DOHH2 (cell line): ENCODE measurements at regions not wholly inside any gene's neighbourhood (a gene's known extent, or its start where the extent isn't known, plus 50 kb on each side); places are given as distances from the start of the nearest gene placed in this dataset.

Experiments
- CTCF ChIP-seq: fragments of 200-600 bp; sonication (generic); IDR thresholded peaks from one replicate; pipeline ENCODE4 v1.5.1; 2014; ENCODE audit warnings: antibody characterized with exemption, mild to moderate bottlenecking, low read depth, low read length; ENCODE audit not compliant: poor library complexity, severe bottlenecking
- EZH2phosphoT487 ChIP-seq: fragments of 200-600 bp; sonication (generic); IDR thresholded peaks from 2 replicates; pipeline ENCODE4 v1.6.1; 2017; ENCODE audit warnings: borderline replicate concordance, mild to moderate bottlenecking, antibody characterized with exemption, low read length, moderate library complexity, mixed read lengths

GRCh38 chr12:116346741-116347140, 69.2 kb upstream of the MED13L start:
- TF ChIP-seq CTCF (no peak), EZH2phosphoT487 (no peak)
